GM23248 (cell line): ENCODE measurements at regions not wholly inside any gene's neighbourhood (a gene's known extent, or its start where the extent isn't known, plus 50 kb on each side); places are given as distances from the start of the nearest gene placed in this dataset.

Source experiments
- EZH2 ChIP-seq: fragments of 200-600 bp; sonication (generic); IDR thresholded peaks from 2 replicates; pipeline ENCODE4 v1.6.1; 2018; ENCODE audit warnings: antibody characterized with exemption, mild to moderate bottlenecking; ENCODE audit not compliant: insufficient read depth, poor library complexity, severe bottlenecking
- EZH2phosphoT487 ChIP-seq: fragments of 200-600 bp; sonication (generic); IDR thresholded peaks from 2 replicates; pipeline ENCODE4 v1.6.1; 2018; ENCODE audit warnings: antibody characterized with exemption, moderate library complexity, mild to moderate bottlenecking, low read depth; ENCODE audit not compliant: insufficient read depth

- TF ChIP-seq EZH2 (no peak), EZH2phosphoT487 (no peak)
Measured at GRCh38 chr3:6654670-6655069, 206.2 kb upstream of the GRM7 start.
